Activated T-cell treated with anti-CD3 and anti-CD28 coated beads for 1 hour (primary cell): ENCODE measurements at regions not wholly inside any gene's neighbourhood (a gene's known extent, or its start where the extent isn't known, plus 50 kb on each side); places are given as distances from the start of the nearest gene placed in this dataset.
"Not testable (repeated sequence)": the region's sequence is repeated elsewhere in the genome, so short reads cannot be mapped to it uniquely, and the experiment has no call there.

ENCODE experiments used
- DNase-seq: peaks from one replicate; pipeline ENCODE4 v3.0.0-alpha.2; 2020; ENCODE audit warnings: low read depth

- DNase-seq: no peak
These were observed 145.3 kb upstream of the ROPN1 start for GRCh38 chr3:124137216-124137615.

GRCh38 chr3:124138148-124138547 is 146.2 kb upstream of the ROPN1 start:
- no peak for DNase-seq

- no peak for DNase-seq
These were observed 148.8 kb upstream of the ROPN1 start for GRCh38 chr3:124140746-124141145.

GRCh38 chr3:124142389-124142970 is 150.6 kb upstream of the ROPN1 start:
- no peak for DNase-seq

GRCh38 chr3:124143047-124143446 is 151.1 kb upstream of the ROPN1 start:
- no peak for DNase-seq

GRCh38 chr3:124144035-124144814 is 152.3 kb upstream of the ROPN1 start:
- DNase-seq: no peak

GRCh38 chr3:124147429-124147828 is 155.5 kb upstream of the ROPN1 start:
- DNase-seq: no peak

- DNase-seq: no peak
These were observed 156.0 kb upstream of the ROPN1 start for GRCh38 chr3:124147946-124148345.

GRCh38 chr3:124149081-124149480 is 157.2 kb upstream of the ROPN1 start:
- DNase-seq: no peak

- DNase-seq: no peak
These were observed 157.8 kb upstream of the ROPN1 start for GRCh38 chr3:124149771-124150170.

GRCh38 chr3:124152891-124153290 is 161.0 kb upstream of the ROPN1 start:
- DNase-seq: not testable (repeated sequence)

GRCh38 chr3:124156866-124157712 is 165.2 kb upstream of the ROPN1 start:
- DNase-seq: no peak

GRCh38 chr3:124157748-124158147 is 165.8 kb upstream of the ROPN1 start:
- no peak for DNase-seq

- DNase-seq: no peak
These were observed 166.4 kb upstream of the ROPN1 start for GRCh38 chr3:124158168-124158881.

- DNase-seq: no peak
These were observed 169.5 kb upstream of the ROPN1 start for GRCh38 chr3:124161448-124161847.

GRCh38 chr3:124163689-124164088 is 171.8 kb upstream of the ROPN1 start:
- DNase-seq: no peak

- DNase-seq: no peak
These were observed 176.3 kb upstream of the ROPN1 start for GRCh38 chr3:124168271-124168670.

GRCh38 chr3:124172283-124172682 is 180.4 kb upstream of the ROPN1 start:
- no peak for DNase-seq

GRCh38 chr3:124172816-124173215 is 180.9 kb upstream of the ROPN1 start:
- no peak for DNase-seq

- no peak for DNase-seq
These were observed 182.6 kb upstream of the ROPN1 start for GRCh38 chr3:124174476-124174875.

GRCh38 chr3:124174910-124175874 is 183.3 kb upstream of the ROPN1 start:
- no peak for DNase-seq
